ENCODE measurements at regions not wholly inside any gene's neighbourhood (a gene's known extent, or its start where the extent isn't known, plus 50 kb on each side); places are given as distances from the start of the nearest gene placed in this dataset.

DNA sequence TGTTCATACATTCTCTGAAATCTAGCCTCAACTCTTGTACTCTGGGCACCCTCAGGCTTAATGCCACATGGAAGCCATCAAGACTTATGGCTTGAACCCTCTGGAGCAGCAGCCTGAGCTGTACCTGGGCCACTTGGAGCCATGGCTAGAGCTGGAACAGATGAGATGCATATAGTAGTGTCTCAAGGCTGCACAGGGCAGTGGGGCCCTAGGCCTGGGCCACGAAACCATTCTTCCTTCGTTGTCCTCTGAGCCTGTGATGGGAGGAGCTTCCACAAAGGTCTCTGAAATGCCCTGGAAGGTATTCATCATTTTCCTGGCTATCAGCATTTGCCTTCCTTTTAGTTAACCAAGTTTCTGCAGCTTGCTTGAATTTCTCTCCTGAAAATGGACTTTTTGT lies 1427.2 kb upstream of the PCDH10 start:
- TF ChIP-seq ZNF274 (IDR thresholded peaks at IDR 0.05; ENCODE audit: low read depth, low read length) (no peak), YY1 (IDR thresholded peaks at IDR 0.05; ENCODE audit: insufficient read depth, insufficient read length) (no peak), SUZ12 (IDR thresholded peaks at IDR 0.05; ENCODE audit: extremely low read depth, insufficient read depth, insufficient read length) (no peak)
